ENCODE measurements at regions not wholly inside any gene's neighbourhood (a gene's known extent, or its start where the extent isn't known, plus 50 kb on each side); places are given as distances from the start of the nearest gene placed in this dataset.

- no peak for TF ChIP-seq ZNF425 (CRISPR knock-in tag; conservative IDR thresholded peaks at IDR 0.05)
These were observed 124.3 kb downstream of the RASSF9 start (continued) for GRCh38 chr12:85711735-85712390.

DNA sequence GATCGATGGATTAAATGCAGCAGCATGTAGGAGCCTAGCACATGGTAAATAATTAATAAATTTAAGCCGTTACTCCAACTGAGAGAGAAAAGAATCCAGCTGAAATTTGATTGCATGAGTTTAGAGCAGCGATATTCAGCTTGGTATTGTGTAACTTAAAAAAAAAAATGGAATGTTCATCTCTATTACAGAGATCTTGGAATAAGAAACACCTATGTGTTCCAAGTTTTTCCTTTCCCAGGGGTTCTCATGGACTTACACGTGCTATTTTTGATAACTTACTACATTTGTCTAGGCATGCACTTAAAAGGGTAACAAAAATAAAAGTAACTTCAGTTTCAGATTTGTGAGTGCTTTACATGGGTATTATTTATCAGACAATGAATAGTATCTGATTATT is 122.8 kb downstream of the RASSF9 start:
- no peak for ATAC-seq
- no peaks in the 10 kb centered on the region for H3K27me3 Mint-ChIP-seq (ENCODE audit: low read depth)
- CTCF ChIA-PET, result no interaction called here
- no peak overlapping the region for H3K27ac Mint-ChIP-seq
- POLR2A ChIA-PET, result no interaction called here
- H3K36me3 Mint-ChIP-seq, result peaks cover 6% of the 10 kb centered on the region
- TF ChIP-seq ZNF671 (CRISPR knock-in tag; IDR thresholded peaks at IDR 0.05), result no peak
- H3K9me3 Mint-ChIP-seq, result peaks cover 20% of the 10 kb centered on the region
- no peaks in the 10 kb centered on the region for H3K4me1 Mint-ChIP-seq
- no peak for DNase-seq (ENCODE audit: low spot score)
- no peak overlapping the region for H3K4me3 Mint-ChIP-seq

GRCh38 chr12:85714425-85714824 is 121.8 kb downstream of the RASSF9 start:
- ATAC-seq, result no peak

More at GRCh38 chr12:85714425-85714824, 121.8 kb downstream of the RASSF9 start:
- Mint-ChIP-seq H3K4me1 (no peaks in the 10 kb centered on the region), H3K36me3 (peaks cover 7% of the 10 kb centered on the region), H3K4me3 (no peak overlapping the region), H3K27me3 (ENCODE audit: low read depth) (no peaks in the 10 kb centered on the region), H3K27ac (no peak overlapping the region), H3K9me3 (peaks cover 28% of the 10 kb centered on the region)
- CTCF ChIA-PET, result interaction anchor here (1.3 kb wide), 1 partner anchor 206 kb away, joined by 3 read pairs; no protein-coding TSS in a partner anchor
- POLR2A ChIA-PET, result no interaction called here
- DNase-seq (ENCODE audit: low spot score), result no peak
- TF ChIP-seq ESRRA (CRISPR knock-in tag; IDR thresholded peaks at IDR 0.05; ENCODE audit: borderline replicate concordance) (no peak), NR3C1 (CRISPR knock-in tag; conservative IDR thresholded peaks at IDR 0.05; ENCODE audit: low read depth) (no peak), NFATC4 (CRISPR knock-in tag; IDR thresholded peaks at IDR 0.05) (no peak), ZNF416 (CRISPR knock-in tag; IDR thresholded peaks at IDR 0.05) (no peak), JAZF1 (CRISPR knock-in tag; IDR thresholded peaks at IDR 0.05) (no peak), ZNF532 (CRISPR knock-in tag; IDR thresholded peaks at IDR 0.05; ENCODE audit: borderline replicate concordance) (no peak), AFF4 (CRISPR knock-in tag; IDR thresholded peaks at IDR 0.05; ENCODE audit: borderline replicate concordance) (no peak), JUN (CRISPR knock-in tag; IDR thresholded peaks at IDR 0.05) (no peak), ZNF671 (CRISPR knock-in tag; IDR thresholded peaks at IDR 0.05) (no peak), GABPB1 (CRISPR knock-in tag; IDR thresholded peaks at IDR 0.05) (no peak), ATF1 (CRISPR knock-in tag; IDR thresholded peaks at IDR 0.05) (no peak), FOXK1 (CRISPR knock-in tag; IDR thresholded peaks at IDR 0.05) (no peak), ZNF423 (CRISPR knock-in tag; IDR thresholded peaks at IDR 0.05) (no peak), ZNF263 (CRISPR knock-in tag; IDR thresholded peaks at IDR 0.05; ENCODE audit: low read depth) (no peak), NFE2L1 (CRISPR knock-in tag; IDR thresholded peaks at IDR 0.05) (no peak), GTF2I (CRISPR knock-in tag; conservative IDR thresholded peaks at IDR 0.05) (no peak)

All from WTC11 (cell line).